RPMI7951 (cell line): ENCODE measurements at regions not wholly inside any gene's neighbourhood (a gene's known extent, or its start where the extent isn't known, plus 50 kb on each side); places are given as distances from the start of the nearest gene placed in this dataset.
"Not testable (repeated sequence)": the region's sequence is repeated elsewhere in the genome, so short reads cannot be mapped to it uniquely, and the experiment has no call there.

Source experiments
- DNase-seq: peaks from one replicate; pipeline ENCODE4 v3.0.0-alpha.2; 2012; ENCODE audit warnings: low read depth

DNA sequence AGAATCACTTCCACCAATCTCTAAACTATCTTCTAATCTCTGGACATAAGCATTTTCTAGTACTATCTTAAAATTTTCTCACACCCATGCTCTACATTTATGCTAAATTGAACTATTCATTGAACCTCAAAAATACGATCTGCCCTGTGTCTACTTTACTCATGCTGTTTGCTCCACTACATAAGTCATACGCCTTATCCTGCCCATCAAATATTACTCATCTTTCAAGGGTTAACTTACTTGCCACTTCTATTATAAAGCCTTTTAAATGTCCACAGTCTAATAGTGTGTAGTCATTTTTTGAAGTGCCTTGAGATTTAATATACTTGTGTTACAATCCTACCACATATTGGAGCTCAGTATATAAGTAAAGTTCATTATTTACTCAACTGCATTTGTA lies 727.7 kb upstream of the SLIT2 start:
- no peak for DNase-seq

GRCh38 chr4:19522966-19523365 lies 728.7 kb upstream of the SLIT2 start:
- no peak for DNase-seq

DNA sequence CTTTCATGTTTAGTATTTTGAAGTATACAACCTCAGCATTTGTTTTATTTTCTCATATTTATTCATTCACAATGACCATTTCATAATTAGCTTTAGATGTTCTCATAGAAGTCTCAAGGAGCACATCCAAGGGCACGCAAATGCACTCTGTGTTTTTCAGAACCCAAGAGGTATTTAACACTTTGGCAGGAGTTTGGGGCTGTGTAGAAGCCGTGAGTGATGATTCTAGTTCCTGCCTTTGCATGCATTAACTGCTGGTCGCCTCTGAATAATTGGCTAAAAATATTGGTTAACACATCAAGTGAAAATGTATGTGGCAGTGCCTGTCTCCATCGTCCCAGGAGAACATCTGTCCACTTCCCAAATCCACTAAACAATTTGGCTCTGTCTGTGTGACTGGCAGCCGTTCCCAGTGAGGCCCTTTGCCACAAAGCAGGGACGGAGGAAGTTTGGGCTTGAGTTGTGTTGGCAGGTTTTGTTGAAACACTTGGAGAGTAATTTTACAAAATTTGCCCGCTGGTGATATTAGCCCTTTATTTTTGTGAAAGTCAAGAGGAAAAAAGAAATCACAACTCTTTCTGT lies 730.7 kb upstream of the SLIT2 start:
- DNase-seq: no peak

DNA sequence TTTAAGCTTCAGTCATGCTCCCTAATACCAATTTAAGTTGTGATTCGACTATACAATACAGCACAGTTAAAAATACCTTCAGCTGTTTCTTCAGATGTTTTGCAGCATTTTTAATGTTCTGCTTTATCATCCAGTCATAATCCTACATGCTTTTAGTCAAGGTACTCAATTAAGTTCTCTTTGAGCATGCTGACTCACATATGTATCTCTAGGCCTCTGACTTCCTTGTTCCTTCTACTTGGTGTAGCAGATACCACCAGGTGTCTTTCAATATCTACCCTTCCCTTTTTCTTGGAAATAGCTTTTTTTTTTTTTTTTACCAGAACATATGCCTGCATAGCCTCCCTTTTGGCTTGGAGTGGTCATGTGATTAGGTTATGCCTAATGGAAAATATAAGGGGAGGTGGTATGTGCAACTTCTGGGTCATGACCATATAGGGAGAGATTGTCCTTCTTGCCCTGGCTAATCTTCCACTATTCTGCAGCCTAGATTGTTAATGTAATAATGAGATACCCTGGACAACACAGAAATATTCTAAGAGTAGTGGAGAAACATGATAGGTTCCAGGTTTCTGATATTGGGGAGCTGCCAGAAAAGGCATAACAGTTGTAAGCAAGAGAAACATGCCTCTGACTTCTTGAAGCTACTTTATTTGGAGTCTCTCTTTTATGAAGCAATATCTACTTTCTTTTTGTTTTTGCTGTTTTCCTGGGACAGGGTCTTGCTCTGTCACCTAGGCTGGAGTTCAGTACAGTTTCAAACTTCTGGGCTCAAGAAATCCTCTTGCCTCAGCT lies 737.2 kb upstream of the SLIT2 start:
- no peak for DNase-seq

- no peak for DNase-seq
Measured at GRCh38 chr4:19512086-19512485, 739.6 kb upstream of the SLIT2 start.

GRCh38 chr4:19510993-19511392 lies 740.7 kb upstream of the SLIT2 start:
- DNase-seq: no peak

DNA sequence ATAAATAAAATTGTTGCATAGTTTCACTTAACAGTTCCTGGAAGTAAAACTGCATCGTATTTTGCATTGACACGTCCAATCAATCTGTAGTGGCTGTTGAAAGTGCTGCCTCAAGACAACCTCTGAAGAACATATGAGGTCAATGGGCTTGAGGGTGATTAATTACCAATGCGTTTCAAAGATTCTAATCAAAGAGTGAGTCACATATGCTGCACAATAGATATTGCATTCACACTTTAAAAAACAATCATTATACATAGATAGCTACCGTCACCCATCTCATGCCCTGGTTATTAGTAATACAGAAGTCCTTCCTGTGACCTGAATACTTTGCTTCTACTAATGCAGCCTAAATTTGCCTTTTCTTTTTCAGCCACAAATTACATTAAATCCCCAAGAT lies 743.3 kb upstream of the SLIT2 start:
- DNase-seq: no peak

GRCh38 chr4:19497705-19498104 lies 754.0 kb upstream of the SLIT2 start:
- DNase-seq: no peak

GRCh38 chr4:19496756-19497155 lies 754.9 kb upstream of the SLIT2 start:
- DNase-seq: no peak

- DNase-seq: no peak
Measured at GRCh38 chr4:19494961-19495360, 756.7 kb upstream of the SLIT2 start.

- DNase-seq: no peak
Measured at GRCh38 chr4:19492606-19493005, 759.1 kb upstream of the SLIT2 start.

DNA sequence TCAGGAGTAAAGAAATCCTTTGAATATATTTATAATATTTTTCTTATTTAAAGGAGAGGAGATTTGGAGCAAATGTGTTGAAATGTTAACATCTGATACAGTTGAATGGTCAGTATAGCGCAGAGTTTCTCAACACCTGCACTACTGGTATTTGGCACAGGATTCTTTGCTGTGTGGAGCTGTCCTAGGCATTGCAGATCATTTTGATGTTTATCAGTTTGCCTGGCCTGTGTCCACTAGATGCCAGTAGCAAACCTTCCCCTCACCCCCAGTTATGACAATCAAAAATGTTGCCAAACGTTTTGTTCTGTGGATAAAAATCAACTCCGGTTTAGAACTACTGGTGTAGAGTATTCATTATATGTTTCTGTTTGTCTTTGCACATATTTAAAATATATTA lies 765.3 kb upstream of the SLIT2 start:
- peak; percentile 27 for DNase-seq

DNA sequence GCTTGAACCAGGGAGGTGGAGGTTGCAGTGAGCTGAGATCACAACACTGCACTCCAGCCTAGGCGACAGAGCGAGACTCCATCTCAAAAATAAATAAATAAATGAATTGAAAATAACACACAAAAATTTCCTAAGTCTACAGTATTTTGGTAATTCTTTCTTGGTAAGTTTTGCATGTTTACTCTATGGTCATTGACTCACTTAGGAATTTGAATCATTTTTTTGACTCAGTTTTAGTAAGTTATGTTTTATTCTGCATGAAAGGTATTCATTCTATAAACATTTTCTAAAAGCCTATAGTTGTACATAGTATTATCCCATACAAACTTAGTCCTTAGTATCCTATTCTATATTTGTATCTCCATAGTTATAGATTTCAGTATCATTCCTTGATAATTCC lies 772.9 kb upstream of the SLIT2 start:
- DNase-seq: no peak

DNA sequence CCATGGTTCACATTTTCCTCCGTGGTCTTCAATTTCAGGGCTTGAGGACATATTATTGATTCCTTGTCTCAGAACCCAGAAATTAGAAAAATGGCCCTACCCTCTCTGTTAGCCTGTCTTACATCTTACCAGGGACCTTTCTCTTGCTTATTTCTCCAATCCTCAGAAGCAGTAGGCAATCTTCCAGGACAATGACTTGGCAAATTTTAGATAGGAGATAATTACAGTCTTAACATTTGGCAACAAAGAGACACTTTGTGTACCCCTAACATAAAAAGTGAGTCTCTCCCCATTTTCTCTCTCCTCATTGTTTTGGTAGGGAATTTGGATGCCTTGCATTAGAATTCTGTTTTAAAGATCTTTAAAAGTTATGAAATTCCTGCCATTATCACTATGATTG lies 778.1 kb upstream of the SLIT2 start:
- peak; percentile 45 for DNase-seq

DNA sequence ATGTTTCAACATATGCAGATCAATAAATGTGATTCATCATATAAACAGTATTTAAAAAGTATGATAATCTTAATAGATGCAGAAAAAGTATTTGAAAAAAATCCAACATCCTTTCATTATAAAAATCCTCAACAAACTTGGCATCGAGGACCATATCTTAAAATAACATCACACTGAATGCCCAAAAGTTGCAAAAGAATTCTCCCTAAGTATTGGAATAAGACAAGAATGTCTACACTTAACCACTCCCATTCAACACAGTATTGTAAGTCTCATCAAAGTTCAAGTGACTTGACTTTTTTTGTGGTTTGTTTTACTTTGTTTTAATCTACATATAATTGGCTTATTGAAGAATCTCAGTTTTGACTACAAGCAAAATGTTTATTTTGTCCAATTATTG lies 779.0 kb upstream of the SLIT2 start:
- no peak for DNase-seq

DNA sequence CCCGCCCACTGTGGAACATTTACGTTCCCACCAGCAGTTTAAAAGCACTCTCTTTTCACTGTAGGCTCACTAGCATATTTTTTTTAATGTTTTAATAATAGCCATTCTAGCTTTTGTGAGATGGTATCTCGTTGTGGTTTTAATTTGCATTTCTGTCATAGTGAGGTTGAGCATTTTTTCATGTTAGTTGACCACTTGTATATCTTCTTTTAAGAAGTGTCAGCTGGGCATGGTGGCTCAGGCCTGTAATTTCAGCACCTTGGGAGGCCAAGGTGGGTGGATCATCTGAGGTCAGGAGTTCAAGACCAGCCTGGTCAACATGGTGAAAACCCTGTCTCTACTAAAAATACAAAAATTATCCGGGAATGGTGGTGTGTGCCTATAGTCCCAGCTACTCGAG lies 781.7 kb upstream of the SLIT2 start:
- DNase-seq: not testable (repeated sequence)

- DNase-seq: no peak
Measured at GRCh38 chr4:19462117-19462516, 789.6 kb upstream of the SLIT2 start.

DNA sequence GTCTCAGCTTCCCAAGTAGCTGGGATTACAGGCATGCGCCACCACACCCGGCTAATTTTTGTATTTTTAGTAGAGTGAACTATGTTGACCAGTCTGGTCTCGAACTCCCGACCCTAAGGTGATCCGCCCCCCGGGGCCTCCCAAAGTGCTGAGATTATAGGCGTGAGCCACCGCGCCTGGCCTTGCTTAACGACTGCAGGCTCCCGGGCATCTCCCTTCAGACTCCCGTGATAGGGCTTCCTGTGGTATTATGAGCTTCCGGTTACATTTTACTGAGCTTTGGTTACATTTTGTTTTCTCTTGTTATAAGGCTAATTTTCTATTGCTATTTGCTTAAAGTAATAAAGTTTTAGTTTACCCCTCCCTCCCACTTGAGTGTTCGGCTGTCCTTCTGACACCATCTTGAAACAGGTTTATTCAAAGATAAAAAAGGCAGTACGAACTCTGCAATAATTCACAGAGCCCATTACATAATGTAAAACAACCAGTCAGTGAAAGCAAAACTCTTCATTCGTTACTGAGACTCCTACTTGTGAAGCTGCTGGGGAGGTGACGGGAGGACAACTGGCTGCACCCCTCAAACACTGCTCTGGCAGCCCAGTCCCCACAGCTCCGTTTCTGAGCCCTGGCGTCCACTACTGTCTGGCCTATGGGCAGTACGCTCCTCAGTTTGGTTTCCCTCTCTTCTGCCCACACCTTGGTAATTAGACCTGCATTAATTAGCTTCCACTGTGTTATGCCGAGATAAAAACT lies 795.7 kb upstream of the SLIT2 start:
- DNase-seq: peak; percentile 62

- DNase-seq: peak; percentile 64
Measured at GRCh38 chr4:19455196-19455595, 796.5 kb upstream of the SLIT2 start.

DNA sequence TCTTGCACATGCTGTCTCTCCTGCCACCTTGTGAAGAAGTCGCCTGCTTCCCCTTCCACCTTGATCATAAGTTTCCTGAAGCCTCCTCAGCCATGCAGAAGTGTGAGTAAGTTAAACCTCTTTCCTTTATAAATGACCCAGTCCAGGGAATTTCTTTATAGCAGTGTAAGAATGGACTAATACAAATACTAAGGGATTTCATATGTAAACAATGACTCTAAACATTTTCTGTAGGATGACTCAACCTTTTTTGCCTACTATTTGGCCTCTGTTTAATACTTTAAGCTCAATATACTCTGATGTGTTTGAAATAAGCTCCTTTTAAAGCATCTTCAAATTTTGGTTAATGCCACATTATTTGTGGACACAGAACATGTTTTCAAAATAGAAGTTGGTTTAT lies 813.5 kb upstream of the SLIT2 start:
- no peak for DNase-seq

DNA sequence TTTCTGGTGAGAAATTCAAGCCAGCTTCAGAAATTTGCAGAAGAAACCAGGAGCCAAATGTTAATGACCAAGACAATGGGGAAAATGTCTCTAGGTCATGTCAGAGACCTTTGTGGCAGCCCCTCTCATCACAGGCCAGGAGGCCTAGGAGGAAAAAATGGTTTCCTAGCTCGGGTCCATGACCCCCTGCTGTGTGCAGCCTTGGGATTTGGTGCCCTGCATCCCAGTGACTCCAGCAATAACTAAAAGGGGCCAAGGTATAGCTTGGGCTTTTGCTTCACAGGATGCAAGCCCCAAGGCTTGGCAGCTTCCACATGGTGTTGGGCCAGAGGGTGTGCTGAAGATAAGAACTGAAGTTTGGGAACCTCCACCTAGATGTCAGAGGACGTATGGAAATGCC lies 814.7 kb upstream of the SLIT2 start:
- DNase-seq: no peak

DNA sequence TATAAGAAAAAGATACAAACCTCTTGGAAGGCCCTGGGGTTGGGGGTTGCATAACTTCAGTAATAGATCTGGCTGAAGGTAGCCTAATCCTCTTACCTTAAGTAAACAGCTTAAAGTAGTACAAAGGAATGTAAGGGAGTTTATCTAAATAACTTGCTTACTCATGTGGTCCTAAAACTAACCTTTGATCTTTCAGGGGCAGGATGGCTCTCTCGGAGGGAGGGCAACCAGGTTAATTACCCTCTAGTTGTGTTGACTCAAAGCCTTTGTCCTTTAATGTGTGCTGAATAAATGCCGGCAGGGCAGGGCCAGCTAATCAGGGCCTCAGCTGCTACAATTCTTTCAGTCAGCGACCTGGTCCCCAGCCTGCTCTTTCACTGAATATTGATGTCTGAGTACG lies 822.0 kb upstream of the SLIT2 start:
- DNase-seq: no peak

- no peak for DNase-seq
Measured at GRCh38 chr4:19425146-19425545, 826.6 kb upstream of the SLIT2 start.
